ENCODE measurements at regions not wholly inside any gene's neighbourhood (a gene's known extent, or its start where the extent isn't known, plus 50 kb on each side); places are given as distances from the start of the nearest gene placed in this dataset.

DNA sequence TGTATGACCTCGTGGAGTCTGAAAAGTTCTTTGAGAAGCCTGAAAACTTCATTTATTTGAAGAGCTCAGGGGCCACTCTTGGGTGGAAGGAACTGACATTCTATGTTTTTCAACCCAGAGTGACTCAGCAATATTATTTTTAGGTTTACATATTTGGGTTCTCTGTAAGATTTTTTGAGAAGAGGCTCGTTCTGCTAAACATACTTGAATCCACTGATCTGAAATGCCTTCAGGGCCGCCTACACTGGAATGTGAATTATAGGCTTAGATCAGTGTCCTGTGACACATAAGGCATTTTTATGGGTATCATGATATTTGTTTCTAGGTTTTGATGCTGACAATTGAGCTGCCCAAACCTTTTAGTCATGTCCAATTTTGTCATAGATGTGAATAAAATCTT lies 86.2 kb downstream of the PSAT1 start:
- no peak overlapping the region for H3K4me3 ChIP-seq (ENCODE audit: low read length in 2 of 2)
- no peaks in the 10 kb centered on the region for H3K36me3 ChIP-seq (ENCODE audit: control insufficient read depth in 2 of 2, insufficient read depth in 2 of 2, low read length in 2 of 2)
- H3K9me3 ChIP-seq (ENCODE audit: control insufficient read depth in 2 of 2, low read length in 2 of 2): no peaks in the 10 kb centered on the region
- H3K27me3 ChIP-seq (ENCODE audit: control insufficient read depth in 1 of 2, insufficient read depth in 2 of 2, low read length in 2 of 2): no peaks in the 10 kb centered on the region
- no peaks in the 10 kb centered on the region for H3K4me1 ChIP-seq (ENCODE audit: control insufficient read depth, insufficient read depth, low read length)
- H3K9ac ChIP-seq (ENCODE audit: low read length in 2 of 2): no peak overlapping the region
- H3K27ac ChIP-seq (ENCODE audit: low read length): no peak overlapping the region

- no peaks in the 10 kb centered on the region for H3K27me3 ChIP-seq (ENCODE audit: control insufficient read depth in 1 of 2, insufficient read depth in 2 of 2, low read length in 2 of 2)
- no peak overlapping the region for H3K9ac ChIP-seq (ENCODE audit: low read length in 2 of 2)
- no peaks in the 10 kb centered on the region for H3K36me3 ChIP-seq (ENCODE audit: control insufficient read depth in 2 of 2, insufficient read depth in 2 of 2, low read length in 2 of 2)
- no peaks in the 10 kb centered on the region for H3K4me1 ChIP-seq (ENCODE audit: control insufficient read depth, insufficient read depth, low read length)
- no peak overlapping the region for H3K27ac ChIP-seq (ENCODE audit: low read length)
- no peak overlapping the region for H3K4me3 ChIP-seq (ENCODE audit: low read length in 2 of 2)
- no peaks in the 10 kb centered on the region for H3K9me3 ChIP-seq (ENCODE audit: control insufficient read depth in 2 of 2, low read length in 2 of 2)
Measured at GRCh38 chr9:78386348-78386747, 89.4 kb downstream of the PSAT1 start.

GRCh38 chr9:78386773-78387172 lies 89.8 kb downstream of the PSAT1 start:
- Histone ChIP-seq H3K9me3 (ENCODE audit: control insufficient read depth in 2 of 2, low read length in 2 of 2) (no peaks in the 10 kb centered on the region), H3K27me3 (ENCODE audit: control insufficient read depth in 1 of 2, insufficient read depth in 2 of 2, low read length in 2 of 2) (no peaks in the 10 kb centered on the region), H3K9ac (ENCODE audit: low read length in 2 of 2) (no peak overlapping the region), H3K27ac (ENCODE audit: low read length) (no peak overlapping the region), H3K4me1 (ENCODE audit: control insufficient read depth, insufficient read depth, low read length) (no peaks in the 10 kb centered on the region), H3K36me3 (ENCODE audit: control insufficient read depth in 2 of 2, insufficient read depth in 2 of 2, low read length in 2 of 2) (no peaks in the 10 kb centered on the region), H3K4me3 (ENCODE audit: low read length in 2 of 2) (no peak overlapping the region)

DNA sequence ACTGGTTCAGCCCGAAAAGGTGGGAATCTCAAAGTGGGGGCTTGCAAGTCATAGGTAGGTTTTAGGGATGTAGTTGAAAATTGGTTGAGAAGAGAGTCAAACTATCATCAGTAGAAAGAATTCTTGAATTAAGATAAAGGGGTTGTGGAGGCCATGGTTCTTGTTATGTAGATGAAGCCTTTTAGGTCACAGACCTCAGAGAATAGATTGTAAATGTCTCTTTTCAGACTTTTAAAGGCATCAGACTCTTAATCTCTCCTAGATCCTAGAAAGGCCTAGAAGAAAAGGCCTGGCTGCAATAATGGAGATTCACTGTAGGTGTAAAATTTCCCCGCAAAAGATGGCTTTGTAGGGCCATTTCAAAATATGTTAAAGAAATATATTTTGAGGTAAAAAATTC lies 96.4 kb downstream of the PSAT1 start:
- Histone ChIP-seq H3K9ac (ENCODE audit: low read length in 2 of 2) (no peak overlapping the region), H3K4me3 (ENCODE audit: low read length in 2 of 2) (no peak overlapping the region), H3K9me3 (ENCODE audit: control insufficient read depth in 2 of 2, low read length in 2 of 2) (peaks cover 5 to 8% of the 10 kb centered on the region in 2 donors), H3K27me3 (ENCODE audit: control insufficient read depth in 1 of 2, insufficient read depth in 2 of 2, low read length in 2 of 2) (no peaks in the 10 kb centered on the region), H3K36me3 (ENCODE audit: control insufficient read depth in 2 of 2, insufficient read depth in 2 of 2, low read length in 2 of 2) (no peaks in the 10 kb centered on the region), H3K27ac (ENCODE audit: low read length) (no peak overlapping the region), H3K4me1 (ENCODE audit: control insufficient read depth, insufficient read depth, low read length) (no peaks in the 10 kb centered on the region)

GRCh38 chr9:78393932-78394331 lies 97.0 kb downstream of the PSAT1 start:
- Histone ChIP-seq H3K4me3 (ENCODE audit: low read length in 2 of 2) (no peak overlapping the region), H3K4me1 (ENCODE audit: control insufficient read depth, insufficient read depth, low read length) (no peaks in the 10 kb centered on the region), H3K36me3 (ENCODE audit: control insufficient read depth in 2 of 2, insufficient read depth in 2 of 2, low read length in 2 of 2) (no peaks in the 10 kb centered on the region), H3K9ac (ENCODE audit: low read length in 2 of 2) (no peak overlapping the region), H3K27me3 (ENCODE audit: control insufficient read depth in 1 of 2, insufficient read depth in 2 of 2, low read length in 2 of 2) (peaks cover 0 to 3% of the 10 kb centered on the region in 2 donors), H3K9me3 (ENCODE audit: control insufficient read depth in 2 of 2, low read length in 2 of 2) (peaks cover 5 to 8% of the 10 kb centered on the region in 2 donors), H3K27ac (ENCODE audit: low read length) (no peak overlapping the region)

GRCh38 chr9:78396087-78396486 lies 99.2 kb downstream of the PSAT1 start:
- no peaks in the 10 kb centered on the region for H3K36me3 ChIP-seq (ENCODE audit: control insufficient read depth in 2 of 2, insufficient read depth in 2 of 2, low read length in 2 of 2)
- H3K27ac ChIP-seq (ENCODE audit: low read length): no peak overlapping the region
- H3K4me1 ChIP-seq (ENCODE audit: control insufficient read depth, insufficient read depth, low read length): no peaks in the 10 kb centered on the region
- H3K27me3 ChIP-seq (ENCODE audit: control insufficient read depth in 1 of 2, insufficient read depth in 2 of 2, low read length in 2 of 2): peaks cover 0 to 4% of the 10 kb centered on the region in 2 donors
- no peak overlapping the region for H3K9ac ChIP-seq (ENCODE audit: low read length in 2 of 2)
- H3K9me3 ChIP-seq (ENCODE audit: control insufficient read depth in 2 of 2, low read length in 2 of 2): peaks cover 5 to 8% of the 10 kb centered on the region in 2 donors
- H3K4me3 ChIP-seq (ENCODE audit: low read length in 2 of 2): no peak overlapping the region

- Histone ChIP-seq H3K36me3 (ENCODE audit: control insufficient read depth in 2 of 2, insufficient read depth in 2 of 2, low read length in 2 of 2) (no peaks in the 10 kb centered on the region), H3K27ac (ENCODE audit: low read length) (no peak overlapping the region), H3K4me3 (ENCODE audit: low read length in 2 of 2) (no peak overlapping the region), H3K27me3 (ENCODE audit: control insufficient read depth in 1 of 2, insufficient read depth in 2 of 2, low read length in 2 of 2) (peaks cover 0 to 4% of the 10 kb centered on the region in 2 donors), H3K4me1 (ENCODE audit: control insufficient read depth, insufficient read depth, low read length) (no peaks in the 10 kb centered on the region), H3K9me3 (ENCODE audit: control insufficient read depth in 2 of 2, low read length in 2 of 2) (peaks cover 5 to 8% of the 10 kb centered on the region in 2 donors), H3K9ac (ENCODE audit: low read length in 2 of 2) (no peak overlapping the region)
Measured at GRCh38 chr9:78397045-78397444, 100.1 kb downstream of the PSAT1 start.

DNA sequence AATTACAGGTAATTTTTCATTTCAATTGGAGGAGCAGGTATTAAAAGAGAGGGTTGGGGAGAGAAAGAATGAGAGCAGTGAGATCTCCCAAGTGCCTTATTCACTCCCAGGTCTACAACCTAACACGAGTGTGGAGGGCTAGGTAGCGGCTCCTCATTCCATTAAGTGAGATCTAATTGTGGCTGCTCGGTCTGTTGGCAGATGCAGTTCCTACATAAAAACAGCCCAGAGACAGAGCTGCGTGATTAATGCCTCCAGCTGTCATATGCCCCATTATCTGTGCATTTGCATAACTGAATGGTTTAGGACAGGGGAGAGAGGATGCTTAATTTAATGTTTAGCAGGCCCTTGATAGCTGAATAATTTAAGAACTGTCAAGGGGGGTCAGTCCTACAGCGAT lies 100.5 kb downstream of the PSAT1 start:
- no peaks in the 10 kb centered on the region for H3K36me3 ChIP-seq (ENCODE audit: control insufficient read depth in 2 of 2, insufficient read depth in 2 of 2, low read length in 2 of 2)
- no peak overlapping the region for H3K9ac ChIP-seq (ENCODE audit: low read length in 2 of 2)
- H3K27me3 ChIP-seq (ENCODE audit: control insufficient read depth in 1 of 2, insufficient read depth in 2 of 2, low read length in 2 of 2): peaks cover 0 to 4% of the 10 kb centered on the region in 2 donors
- no peaks in the 10 kb centered on the region for H3K4me1 ChIP-seq (ENCODE audit: control insufficient read depth, insufficient read depth, low read length)
- no peak overlapping the region for H3K4me3 ChIP-seq (ENCODE audit: low read length in 2 of 2)
- H3K27ac ChIP-seq (ENCODE audit: low read length): no peak overlapping the region
- H3K9me3 ChIP-seq (ENCODE audit: control insufficient read depth in 2 of 2, low read length in 2 of 2): peaks cover 5 to 8% of the 10 kb centered on the region in 2 donors

- Histone ChIP-seq H3K4me3 (ENCODE audit: low read length in 2 of 2) (no peak overlapping the region), H3K27me3 (ENCODE audit: control insufficient read depth in 1 of 2, insufficient read depth in 2 of 2, low read length in 2 of 2) (peaks cover 0 to 8% of the 10 kb centered on the region in 2 donors), H3K27ac (ENCODE audit: low read length) (no peak overlapping the region), H3K9me3 (ENCODE audit: control insufficient read depth in 2 of 2, low read length in 2 of 2) (peaks cover 5 to 8% of the 10 kb centered on the region in 2 donors), H3K9ac (ENCODE audit: low read length in 2 of 2) (no peak overlapping the region), H3K4me1 (ENCODE audit: control insufficient read depth, insufficient read depth, low read length) (no peaks in the 10 kb centered on the region), H3K36me3 (ENCODE audit: control insufficient read depth in 2 of 2, insufficient read depth in 2 of 2, low read length in 2 of 2) (no peaks in the 10 kb centered on the region)
Measured at GRCh38 chr9:78399153-78399552, 102.2 kb downstream of the PSAT1 start.

GRCh38 chr9:78400496-78400895 lies 103.6 kb downstream of the PSAT1 start:
- peaks cover 0 to 3% of the 10 kb centered on the region in 2 donors for H3K9me3 ChIP-seq (ENCODE audit: control insufficient read depth in 2 of 2, low read length in 2 of 2)
- no peak overlapping the region for H3K27ac ChIP-seq (ENCODE audit: low read length)
- peaks cover 0 to 8% of the 10 kb centered on the region in 2 donors for H3K27me3 ChIP-seq (ENCODE audit: control insufficient read depth in 1 of 2, insufficient read depth in 2 of 2, low read length in 2 of 2)
- H3K36me3 ChIP-seq (ENCODE audit: control insufficient read depth in 2 of 2, insufficient read depth in 2 of 2, low read length in 2 of 2): no peaks in the 10 kb centered on the region
- H3K4me3 ChIP-seq (ENCODE audit: low read length in 2 of 2): no peak overlapping the region
- H3K4me1 ChIP-seq (ENCODE audit: control insufficient read depth, insufficient read depth, low read length): no peaks in the 10 kb centered on the region
- H3K9ac ChIP-seq (ENCODE audit: low read length in 2 of 2): no peak overlapping the region

- no peaks in the 10 kb centered on the region for H3K4me1 ChIP-seq (ENCODE audit: control insufficient read depth, insufficient read depth, low read length)
- no peak overlapping the region for H3K4me3 ChIP-seq (ENCODE audit: low read length in 2 of 2)
- peaks cover 0 to 4% of the 10 kb centered on the region in 2 donors for H3K27me3 ChIP-seq (ENCODE audit: control insufficient read depth in 1 of 2, insufficient read depth in 2 of 2, low read length in 2 of 2)
- H3K36me3 ChIP-seq (ENCODE audit: control insufficient read depth in 2 of 2, insufficient read depth in 2 of 2, low read length in 2 of 2): no peaks in the 10 kb centered on the region
- no peaks in the 10 kb centered on the region for H3K9me3 ChIP-seq (ENCODE audit: control insufficient read depth in 2 of 2, low read length in 2 of 2)
- H3K9ac ChIP-seq (ENCODE audit: low read length in 2 of 2): no peak overlapping the region
- no peak overlapping the region for H3K27ac ChIP-seq (ENCODE audit: low read length)
Measured at GRCh38 chr9:78405461-78405860, 108.5 kb downstream of the PSAT1 start.
